Activated gamma-delta T cell treated with anti-CD3 and anti-CD28 coated beads, Interleukin-2, amount 50 U/mL, for 16 hours (primary cell): ENCODE measurements at regions not wholly inside any gene's neighbourhood (a gene's known extent, or its start where the extent isn't known, plus 50 kb on each side); places are given as distances from the start of the nearest gene placed in this dataset.

ENCODE experiments used
- DNase-seq: peaks from one replicate; pipeline ENCODE4 v3.0.0-alpha.2; 2020; ENCODE audit warnings: low read depth

- DNase-seq, result no peak
Observed at GRCh38 chr2:2765176-2765800, 434.2 kb upstream of the MYT1L start.

GRCh38 chr2:2764739-2765138 is 433.7 kb upstream of the MYT1L start:
- DNase-seq, result no peak

DNA sequence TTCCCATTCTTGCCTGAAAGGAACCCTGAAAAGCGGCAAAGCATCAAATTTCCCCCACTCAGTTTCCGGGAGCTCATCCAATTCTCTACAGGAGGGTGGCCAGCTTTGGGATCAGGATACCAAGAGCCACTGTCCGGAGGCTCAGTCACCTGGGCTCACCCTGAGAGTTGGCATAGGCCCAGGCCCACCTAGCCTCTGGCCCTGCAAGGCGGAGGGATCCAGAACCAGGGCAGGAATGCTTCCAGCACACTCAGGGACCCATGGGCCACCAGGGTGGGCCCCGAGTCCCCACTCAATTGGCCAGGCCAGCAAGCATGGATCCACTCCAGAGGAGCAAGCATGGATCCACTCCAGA is 432.9 kb upstream of the MYT1L start:
- DNase-seq, result no peak

DNA sequence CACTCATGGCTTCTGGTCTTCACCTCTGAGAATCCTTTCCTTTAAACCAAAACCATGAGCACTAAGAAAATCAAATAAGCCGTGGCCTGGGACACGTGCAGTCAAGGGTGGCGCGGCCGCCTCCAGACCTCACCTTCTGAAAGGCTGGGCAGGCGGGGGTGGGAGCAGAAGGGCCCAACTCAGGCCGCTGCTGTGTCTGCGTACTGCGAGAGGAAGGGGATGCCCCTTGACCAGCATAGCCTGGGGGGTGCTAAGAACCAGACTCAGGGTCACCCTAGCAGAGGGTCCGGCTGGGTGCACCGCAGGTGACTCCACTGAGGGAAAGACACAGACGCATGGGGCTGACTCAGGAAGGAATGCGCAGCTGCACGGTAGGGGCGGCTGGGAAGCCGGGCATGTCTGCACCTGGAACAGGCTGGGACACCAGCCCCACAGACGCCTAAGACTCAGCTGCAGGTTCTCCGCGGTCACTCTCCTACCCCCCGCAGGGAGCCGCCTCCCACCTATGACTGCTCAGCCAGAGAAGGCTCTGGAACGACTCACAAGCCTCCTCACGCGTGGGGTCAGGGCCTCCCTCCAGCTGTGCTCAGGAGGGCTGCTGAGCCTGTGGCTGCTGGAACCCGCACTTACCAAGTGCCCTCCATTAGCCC is 432.4 kb upstream of the MYT1L start:
- DNase-seq, result no peak

- DNase-seq, result no peak
Observed at GRCh38 chr2:2762913-2763312, 431.8 kb upstream of the MYT1L start.

DNA sequence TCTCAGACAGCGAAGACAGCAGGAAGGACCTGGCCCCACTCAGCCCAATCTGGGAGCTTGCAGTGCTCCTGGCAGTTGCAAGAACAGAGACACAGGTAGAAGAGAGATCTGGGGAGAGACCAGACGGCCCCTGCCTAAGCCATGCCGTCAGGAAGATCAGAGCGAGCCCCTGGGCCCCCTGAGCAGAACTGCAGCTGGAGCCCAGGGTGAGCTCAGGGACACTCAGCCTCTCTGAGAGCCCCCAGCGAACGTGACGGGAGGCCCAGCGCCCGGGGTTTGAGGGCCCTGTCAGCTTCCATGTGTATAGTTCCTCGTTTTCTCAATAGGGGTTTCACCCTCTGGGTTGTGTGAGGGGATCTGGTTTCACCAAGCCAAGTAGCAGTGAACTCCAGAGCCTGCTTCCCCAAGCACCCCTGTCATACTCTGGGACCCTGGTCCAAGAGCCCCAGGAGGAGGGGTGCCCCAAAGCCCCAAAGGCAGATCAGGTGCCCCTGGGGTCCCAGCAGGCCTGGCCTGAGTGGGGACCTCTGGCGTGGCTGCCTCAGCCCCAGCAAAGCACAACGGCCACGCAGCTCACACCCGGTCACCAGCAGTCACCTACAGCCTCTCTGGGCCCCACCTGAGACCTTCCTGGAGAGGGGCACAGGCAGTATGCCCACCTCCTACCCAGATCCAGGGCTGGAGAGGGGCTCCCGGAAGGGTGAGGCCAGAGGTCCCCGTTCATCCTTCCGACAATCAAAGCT is 431.3 kb upstream of the MYT1L start:
- no peak for DNase-seq

- no peak for DNase-seq
Observed at GRCh38 chr2:2758793-2759367, 427.8 kb upstream of the MYT1L start.

DNA sequence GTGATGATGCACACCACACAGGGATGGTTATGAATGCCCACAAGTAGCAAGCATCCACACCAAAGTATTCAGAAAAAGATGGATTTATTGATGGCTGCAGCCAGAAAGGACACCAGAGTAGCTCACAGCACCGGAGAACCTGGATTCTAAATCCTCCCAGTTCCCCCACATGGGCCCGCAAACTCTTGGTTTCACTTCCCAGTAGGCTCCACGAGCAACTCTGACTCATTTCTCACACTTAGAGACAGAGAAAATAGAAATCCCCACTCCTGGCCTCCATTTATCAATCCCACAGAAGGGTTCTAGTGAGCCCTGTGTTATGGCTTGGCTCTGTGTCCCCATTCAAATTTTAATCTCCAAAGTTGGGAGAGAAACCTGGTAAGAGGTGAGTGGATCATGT is 426.7 kb upstream of the MYT1L start:
- no peak for DNase-seq

DNA sequence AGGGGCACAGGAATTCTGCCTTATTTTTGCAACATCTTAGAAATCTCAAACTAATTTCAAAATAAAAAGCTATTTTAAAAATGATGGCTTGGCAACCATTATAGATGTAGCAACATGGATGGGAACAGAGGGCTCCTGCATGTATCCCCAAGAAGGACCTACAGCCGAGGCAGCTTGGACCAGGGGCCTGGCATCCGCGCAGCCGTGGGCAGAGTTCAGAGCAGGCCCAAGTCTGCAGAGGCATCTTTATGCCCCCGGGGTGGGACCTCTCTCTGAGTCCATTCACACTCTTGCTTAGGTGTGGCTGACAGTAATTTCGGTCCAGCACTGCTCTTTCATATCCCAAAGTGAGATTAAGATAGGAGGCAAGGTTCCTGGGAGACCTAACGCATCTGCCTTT is 425.8 kb upstream of the MYT1L start:
- no peak for DNase-seq

DNA sequence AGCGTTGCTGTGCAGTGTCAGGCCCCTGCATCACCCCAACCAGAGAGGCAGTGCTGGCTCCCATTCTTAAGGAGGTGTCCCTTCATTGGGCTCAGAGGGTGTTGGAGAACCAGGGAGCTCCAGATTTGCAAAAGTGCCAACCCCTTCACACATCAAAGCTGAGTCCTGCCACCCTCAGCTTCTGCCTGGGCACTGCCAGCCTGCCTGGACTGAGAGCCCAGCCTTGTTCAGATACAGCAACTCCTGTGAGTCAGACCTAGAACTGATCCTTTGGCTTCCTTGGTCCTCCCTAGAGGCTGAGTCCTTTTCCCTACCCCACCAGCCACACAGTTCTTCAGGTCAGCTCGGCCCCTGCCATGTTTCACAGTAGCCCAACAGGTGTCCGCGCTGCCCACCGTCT is 424.9 kb upstream of the MYT1L start:
- no peak for DNase-seq

GRCh38 chr2:2754940-2755339 is 423.9 kb upstream of the MYT1L start:
- DNase-seq, result no peak

GRCh38 chr2:2751715-2752315 is 420.7 kb upstream of the MYT1L start:
- DNase-seq, result no peak

DNA sequence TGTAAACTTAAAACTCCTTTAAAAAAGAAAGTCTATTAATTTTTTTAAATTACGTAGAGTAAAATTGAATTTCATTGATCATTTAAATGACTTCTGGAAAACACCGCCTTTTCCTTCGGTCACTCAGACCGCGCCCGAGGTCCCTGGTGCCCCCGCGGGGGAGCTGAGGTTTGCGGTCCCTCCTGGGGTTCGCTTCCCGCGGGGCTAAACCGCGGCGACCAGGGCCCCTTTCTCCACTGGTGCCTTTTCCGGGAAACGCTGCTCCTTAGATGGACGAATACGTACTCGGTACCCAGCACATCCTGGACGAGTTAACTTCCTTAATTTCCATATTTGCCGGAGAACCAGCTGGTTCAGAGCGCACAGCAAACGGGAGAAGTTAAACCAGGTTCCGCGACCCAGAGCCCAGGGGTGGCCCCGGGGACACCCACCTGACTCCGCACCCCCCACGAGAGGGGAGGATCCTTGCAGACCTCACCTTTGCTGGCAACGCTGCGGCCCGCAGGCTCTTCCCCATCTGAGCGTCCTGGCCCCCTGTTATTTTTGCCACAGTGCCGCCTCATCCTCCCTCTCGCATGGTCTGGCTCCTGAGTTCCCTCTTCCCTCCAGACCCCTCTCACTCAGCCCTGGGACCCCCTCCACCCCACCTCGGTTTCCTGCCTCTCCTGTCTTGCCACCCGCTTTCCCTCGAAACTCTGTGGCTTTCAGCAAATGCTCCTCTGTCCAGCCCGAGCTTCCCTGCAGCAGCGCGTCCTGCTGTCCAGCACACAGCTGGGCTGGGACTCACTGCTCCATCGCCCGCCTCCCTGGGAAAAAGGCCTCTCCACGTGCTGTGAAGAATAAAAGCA is 420.0 kb upstream of the MYT1L start:
- no peak for DNase-seq

DNA sequence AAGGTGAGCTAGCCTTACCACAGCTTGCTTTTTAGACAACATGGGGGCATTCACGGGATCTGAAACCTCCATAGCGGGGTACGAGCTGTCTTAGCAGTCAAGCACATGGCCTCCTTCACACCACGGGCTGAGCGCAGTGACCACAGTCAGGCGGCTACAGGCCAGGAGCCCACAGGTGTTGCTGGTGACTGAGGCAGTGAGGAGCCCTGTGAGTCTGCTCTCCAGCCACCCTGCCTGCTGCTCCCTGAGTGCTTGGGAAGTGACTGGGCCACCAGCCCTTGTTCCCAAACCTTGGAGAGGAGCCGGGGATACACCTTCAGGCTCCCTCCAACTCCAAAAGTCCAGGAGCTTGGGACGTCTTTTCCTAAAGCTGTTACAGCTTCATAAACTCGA is 418.1 kb upstream of the MYT1L start:
- no peak for DNase-seq

GRCh38 chr2:2748399-2749205 is 417.5 kb upstream of the MYT1L start:
- DNase-seq, result no peak

DNA sequence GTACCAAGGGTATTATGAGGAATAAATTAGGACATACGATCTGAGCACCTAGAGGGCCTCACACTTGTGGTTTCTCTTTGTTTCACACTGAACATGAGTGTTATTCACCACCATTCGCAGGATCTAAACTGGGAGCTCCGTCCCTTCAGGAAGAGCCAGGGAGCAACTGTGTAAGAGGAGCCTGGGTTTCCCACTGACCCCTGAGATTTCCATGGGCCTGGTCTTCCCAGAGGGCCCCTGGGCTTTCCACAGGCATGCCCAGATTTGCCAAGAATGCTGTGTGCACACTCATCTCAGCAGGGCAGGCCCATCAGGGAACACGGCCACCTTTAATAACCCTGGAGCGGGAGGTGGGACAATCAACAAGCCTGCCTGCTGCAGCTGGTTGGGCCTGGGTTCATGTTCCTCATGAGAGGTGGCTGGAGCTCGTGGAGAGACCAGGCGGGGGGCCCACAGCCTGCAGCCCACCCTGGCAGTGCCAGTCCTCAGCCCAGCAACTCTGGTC is 416.8 kb upstream of the MYT1L start:
- DNase-seq, result no peak

DNA sequence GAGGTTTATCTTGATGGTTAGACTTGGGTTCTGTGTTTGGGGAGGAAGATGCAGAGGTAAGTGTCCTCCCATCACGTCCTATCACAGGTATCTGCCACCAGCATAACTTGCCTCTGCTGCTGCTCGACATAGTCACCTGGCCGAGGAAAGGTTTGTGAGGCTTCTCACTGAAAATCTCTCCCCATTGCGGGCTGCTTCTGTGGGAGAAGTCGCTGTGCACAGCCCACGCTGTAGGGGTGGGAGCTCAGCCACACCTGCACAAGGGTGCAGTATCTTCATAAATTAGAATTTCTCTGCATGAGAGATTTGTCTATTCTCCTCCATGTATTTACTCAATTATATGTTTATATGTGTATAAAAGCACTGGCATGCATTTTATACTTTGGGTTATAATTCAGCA is 415.7 kb upstream of the MYT1L start:
- DNase-seq, result no peak

GRCh38 chr2:2744958-2745715 is 414.1 kb upstream of the MYT1L start:
- no peak for DNase-seq

- no peak for DNase-seq
Observed at GRCh38 chr2:2744107-2744506, 413.0 kb upstream of the MYT1L start.

DNA sequence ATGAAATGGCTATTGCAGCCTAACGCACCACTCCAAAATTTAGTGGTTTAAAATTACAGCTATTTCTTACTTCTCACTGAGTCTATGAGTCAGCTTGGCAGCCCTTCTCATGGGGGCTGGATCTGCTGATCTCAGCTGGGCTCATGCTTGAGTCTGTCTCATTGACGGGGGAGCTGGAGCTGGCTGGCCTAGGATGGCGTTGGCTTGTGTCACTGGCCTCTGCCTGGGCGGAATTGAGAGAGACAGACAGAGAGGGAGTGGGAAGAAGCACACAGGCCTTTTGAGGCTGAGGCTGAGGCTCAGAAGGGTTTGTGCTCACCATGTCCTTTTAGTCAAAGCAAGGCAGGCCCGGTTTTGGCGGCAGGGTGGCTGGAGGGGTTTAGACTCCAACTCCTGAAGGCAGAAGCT is 412.1 kb upstream of the MYT1L start:
- DNase-seq, result no peak
